GM23248 (cell line): ENCODE measurements at regions not wholly inside any gene's neighbourhood (a gene's known extent, or its start where the extent isn't known, plus 50 kb on each side); places are given as distances from the start of the nearest gene placed in this dataset.

Source experiments
- DNase-seq: peaks from one replicate; pipeline ENCODE4 v3.0.0-alpha.2; 2015
- H2AFZ ChIP-seq: fragments of 200-600 bp; sonication (generic); 2 replicates; pipeline ENCODE4 v1.6.1; 2016; ENCODE audit warnings: antibody characterized with exemption
- H3F3A ChIP-seq: fragments of 200-600 bp; sonication (generic); 2 replicates; pipeline ENCODE4 v1.6.1; 2016; ENCODE audit warnings: mild to moderate bottlenecking, antibody characterized with exemption, mixed run types; ENCODE audit not compliant: insufficient read depth
- H3K27ac ChIP-seq: fragments of 200-600 bp; sonication (generic); 2 replicates; pipeline ENCODE4 v1.5.1; 2016; ENCODE audit warnings: mild to moderate bottlenecking
- H3K27me3 ChIP-seq: fragments of 200-600 bp; sonication (generic); replicated peaks from 2 replicates; pipeline ENCODE4 v1.6.1; 2016; ENCODE audit warnings: mild to moderate bottlenecking; ENCODE audit not compliant: insufficient read depth
- H3K36me3 ChIP-seq: fragments of 200-600 bp; sonication (generic); 2 replicates; pipeline ENCODE4 v1.6.1; 2016; ENCODE audit warnings: low read depth, mild to moderate bottlenecking
- H3K4me1 ChIP-seq: fragments of 200-600 bp; sonication (generic); 2 replicates; pipeline ENCODE4 v1.6.1; 2016; ENCODE audit warnings: mild to moderate bottlenecking; ENCODE audit not compliant: insufficient read depth
- H3K4me2 ChIP-seq: fragments of 200-600 bp; sonication (generic); one replicate; pipeline ENCODE4 v1.6.1; 2016; ENCODE audit warnings: mild to moderate bottlenecking; ENCODE audit not compliant: unreplicated experiment
- H3K4me3 ChIP-seq: fragments of 200-600 bp; sonication (generic); 2 replicates; pipeline ENCODE4 v1.5.1; 2016; ENCODE audit warnings: mild to moderate bottlenecking
- H3K79me2 ChIP-seq: fragments of 200-600 bp; sonication (generic); 2 replicates; pipeline ENCODE4 v1.6.1; 2016; ENCODE audit warnings: mild to moderate bottlenecking; ENCODE audit not compliant: insufficient read depth
- H3K9ac ChIP-seq: fragments of 200-600 bp; sonication (generic); 2 replicates; pipeline ENCODE4 v1.6.1; 2016; ENCODE audit warnings: mild to moderate bottlenecking
- H3K9me2 ChIP-seq: fragments of 200-600 bp; sonication (generic); 2 replicates; pipeline ENCODE4 v1.6.1; 2016; ENCODE audit warnings: mixed run types, mild to moderate bottlenecking, moderate library complexity; ENCODE audit not compliant: insufficient read depth
- H3K9me3 ChIP-seq: fragments of 200-600 bp; sonication (generic); one replicate; pipeline ENCODE4 v1.6.1; 2017; ENCODE audit warnings: low read depth
- H4K20me1 ChIP-seq: fragments of 200-600 bp; sonication (generic); 2 replicates; pipeline ENCODE4 v1.6.0; 2016; ENCODE audit not compliant: insufficient read depth
- EZH2 ChIP-seq: fragments of 200-600 bp; sonication (generic); IDR thresholded peaks from 2 replicates; pipeline ENCODE4 v1.6.1; 2018; ENCODE audit warnings: antibody characterized with exemption, mild to moderate bottlenecking; ENCODE audit not compliant: insufficient read depth, poor library complexity, severe bottlenecking
- EZH2phosphoT487 ChIP-seq: fragments of 200-600 bp; sonication (generic); IDR thresholded peaks from 2 replicates; pipeline ENCODE4 v1.6.1; 2018; ENCODE audit warnings: antibody characterized with exemption, moderate library complexity, mild to moderate bottlenecking, low read depth; ENCODE audit not compliant: insufficient read depth
- WGBS, 2 experiments: methylation state at CpG; one replicate each; pipeline ENCODE4 v1.1.6; 2015 to 2017; ENCODE audit warnings: low lambda C conversion rate in 2 of 2, low coverage in 1 of 2; ENCODE audit errors: missing lambda C conversion rate in 2 of 2; 5-methylcytosine and 5-hydroxymethylcytosine counted together
- in situ Hi-C: fragments of 300-500 bp; cut with MboI; formaldehyde crosslinking; loops from 2 replicates; pipeline ENCODE4 v1.15.0; 2020

DNA sequence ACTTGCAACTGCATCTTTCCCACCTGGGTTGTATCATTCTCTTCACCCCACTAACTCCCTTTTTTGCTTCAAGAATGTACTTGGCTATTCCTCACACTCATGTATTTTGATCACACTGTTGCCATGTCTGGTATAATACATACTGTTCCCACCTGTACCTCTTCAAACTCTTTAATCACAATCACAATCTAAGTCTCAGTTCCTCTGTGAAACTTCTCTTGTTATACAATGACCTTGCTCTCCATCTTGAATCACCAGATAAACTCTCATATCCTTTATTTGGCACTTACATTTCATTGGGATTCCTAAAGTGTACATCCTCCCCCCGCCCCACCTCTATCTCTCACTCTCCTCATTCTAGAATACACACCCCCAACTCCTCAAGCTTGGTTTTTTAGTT, 516.0 kb upstream of the CHORDC1 start:
- H2AFZ ChIP-seq: no peak overlapping the region
- TF ChIP-seq EZH2phosphoT487 (no peak), EZH2 (no peak)
- no peaks in the 10 kb centered on the region for H3K9me2 ChIP-seq
- no peak overlapping the region for H3K9ac ChIP-seq
- no peaks in the 10 kb centered on the region for H4K20me1 ChIP-seq
- H3K79me2 ChIP-seq: no peaks in the 10 kb centered on the region
- in situ Hi-C loops: no loop called here
- 6 to 12% methylated on average over 1 of the region's 1 CpG for WGBS, 2 experiments
- no peaks in the 10 kb centered on the region for H3F3A ChIP-seq
- peaks cover 4% of the 10 kb centered on the region for H3K9me3 ChIP-seq
- H3K27me3 ChIP-seq: no peaks in the 10 kb centered on the region
- no peak for DNase-seq
- no peaks in the 10 kb centered on the region for H3K36me3 ChIP-seq
- H3K4me2 ChIP-seq: no peak overlapping the region
- H3K27ac ChIP-seq: no peak overlapping the region
- H3K4me1 ChIP-seq: no peaks in the 10 kb centered on the region
- H3K4me3 ChIP-seq: no peak overlapping the region

DNA sequence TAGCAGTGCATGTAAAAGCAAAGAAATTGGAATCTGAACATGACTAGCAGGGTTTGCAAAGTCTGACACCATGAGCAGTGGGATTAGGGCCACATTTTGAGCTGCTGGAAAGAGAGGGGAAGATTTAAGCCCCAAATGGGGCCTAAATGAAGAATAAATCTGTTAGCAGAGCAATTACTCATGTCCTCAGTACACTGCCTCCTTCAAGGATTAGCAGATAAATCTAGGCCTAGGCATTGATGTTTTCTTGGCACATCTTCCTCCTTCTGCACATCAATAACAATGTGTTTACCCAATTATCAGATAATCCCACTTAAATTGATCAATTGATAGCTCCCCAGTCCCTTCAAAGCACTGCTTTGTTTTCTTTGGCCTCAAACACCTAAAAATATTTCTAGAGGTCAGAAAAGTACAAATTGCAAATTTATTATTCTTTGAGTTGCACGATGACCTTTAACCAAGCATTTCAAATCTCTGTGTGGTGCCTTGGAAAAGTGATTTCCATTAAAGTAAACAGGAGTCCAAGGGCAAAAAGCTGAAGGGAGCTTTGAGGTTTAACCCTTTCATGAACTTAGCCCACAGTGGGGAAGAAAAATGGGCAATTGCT, 514.7 kb upstream of the CHORDC1 start:
- H3K27ac ChIP-seq: no peak overlapping the region
- no peak overlapping the region for H2AFZ ChIP-seq
- DNase-seq: no peak
- 0% methylated on average over 1 of the region's 1 CpG for WGBS, 2 experiments
- H3K9me3 ChIP-seq: peaks cover 4% of the 10 kb centered on the region
- H3K27me3 ChIP-seq: no peaks in the 10 kb centered on the region
- H3K4me1 ChIP-seq: no peaks in the 10 kb centered on the region
- TF ChIP-seq EZH2phosphoT487 (no peak), EZH2 (no peak)
- no peaks in the 10 kb centered on the region for H3K9me2 ChIP-seq
- no peak overlapping the region for H3K9ac ChIP-seq
- H3K4me3 ChIP-seq: no peak overlapping the region
- H3K79me2 ChIP-seq: no peaks in the 10 kb centered on the region
- H3K4me2 ChIP-seq: no peak overlapping the region
- H3F3A ChIP-seq: no peaks in the 10 kb centered on the region
- H4K20me1 ChIP-seq: no peaks in the 10 kb centered on the region
- H3K36me3 ChIP-seq: no peaks in the 10 kb centered on the region
- in situ Hi-C loops: no loop called here

GRCh38 chr11:90732486-90732885, 509.6 kb upstream of the CHORDC1 start:
- WGBS, 2 experiments: 4 to 16% methylated on average over 2 of the region's 2 CpGs
- in situ Hi-C loops: no loop called here
- no peaks in the 10 kb centered on the region for H4K20me1 ChIP-seq

DNA sequence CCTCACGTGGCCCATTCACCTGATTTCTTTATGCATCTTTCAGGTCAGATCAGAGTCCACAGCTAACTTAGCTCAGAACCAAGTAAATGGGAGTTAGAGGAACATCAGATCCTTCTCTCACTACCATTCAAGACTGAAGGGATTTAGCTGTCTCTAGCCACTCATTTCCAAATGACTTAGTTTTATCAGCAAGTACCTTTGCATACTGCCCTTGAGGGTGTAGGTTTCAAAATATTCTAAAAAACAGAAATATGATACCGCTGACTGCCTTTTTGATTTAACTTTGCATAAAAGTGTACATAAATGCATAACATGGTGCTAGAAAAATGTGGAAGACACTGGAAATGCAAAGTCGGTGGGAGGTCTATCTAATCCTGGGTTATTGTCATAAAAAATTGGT, 500.6 kb upstream of the CHORDC1 start:
- no peaks in the 10 kb centered on the region for H3K27me3 ChIP-seq
- no peak overlapping the region for H3K4me3 ChIP-seq
- DNase-seq: no peak
- H3K27ac ChIP-seq: no peak overlapping the region
- H3K4me2 ChIP-seq: no peak overlapping the region
- TF ChIP-seq EZH2phosphoT487: no peak
- TF ChIP-seq EZH2: no peak
- no peak overlapping the region for H3K9ac ChIP-seq
- H3K9me2 ChIP-seq: no peaks in the 10 kb centered on the region
- H3F3A ChIP-seq: no peaks in the 10 kb centered on the region
- peaks cover 4% of the 10 kb centered on the region for H3K9me3 ChIP-seq
- H2AFZ ChIP-seq: no peak overlapping the region
- in situ Hi-C loops: no loop called here
- no peaks in the 10 kb centered on the region for H3K4me1 ChIP-seq
- no peaks in the 10 kb centered on the region for H3K36me3 ChIP-seq
- 27 to 38% methylated on average over 3 of the region's 3 CpGs for WGBS, 2 experiments
- no peaks in the 10 kb centered on the region for H3K79me2 ChIP-seq
- no peaks in the 10 kb centered on the region for H4K20me1 ChIP-seq

More at GRCh38 chr11:90732486-90732885, 509.6 kb upstream of the CHORDC1 start:
- H2AFZ ChIP-seq: no peak overlapping the region
- no peaks in the 10 kb centered on the region for H3F3A ChIP-seq
- H3K27me3 ChIP-seq: no peaks in the 10 kb centered on the region
- H3K4me2 ChIP-seq: no peak overlapping the region
- H3K4me3 ChIP-seq: no peak overlapping the region
- DNase-seq: no peak
- no peak overlapping the region for H3K9ac ChIP-seq
- H3K9me3 ChIP-seq: peaks cover 4% of the 10 kb centered on the region
- TF ChIP-seq EZH2: no peak
- H3K27ac ChIP-seq: no peak overlapping the region
- H3K4me1 ChIP-seq: no peaks in the 10 kb centered on the region
- H3K9me2 ChIP-seq: no peaks in the 10 kb centered on the region
- no peaks in the 10 kb centered on the region for H3K36me3 ChIP-seq
- H3K79me2 ChIP-seq: no peaks in the 10 kb centered on the region
